Mucosa of descending colon (tissue), 3 donors: ENCODE measurements at regions not wholly inside any gene's neighbourhood (a gene's known extent, or its start where the extent isn't known, plus 50 kb on each side); places are given as distances from the start of the nearest gene placed in this dataset.
"Not testable (repeated sequence)": the region's sequence is repeated elsewhere in the genome, so short reads cannot be mapped to it uniquely, and the experiment has no call there.

Experiments
- ATAC-seq: fragments of 200-7000 bp; cut with Tn5 transposase; one replicate; pipeline ENCODE4 v1.9.1; 2020; ENCODE audit warnings: mild to moderate bottlenecking, moderate library complexity
- DNase-seq, 3 donors: peaks; one replicate each; pipeline ENCODE4 v3.0.0-alpha.2; 2020
- H3K36me3 ChIP-seq: fragments of 200-600 bp; one replicate; pipeline ENCODE4 v1.8.0; 2021; ENCODE audit warnings: low read depth, mild to moderate bottlenecking
- H3K4me1 ChIP-seq: fragments of 200-600 bp; one replicate; pipeline ENCODE4 v1.8.0; 2021; ENCODE audit warnings: low read depth, mild to moderate bottlenecking
- H3K4me3 ChIP-seq: fragments of 200-600 bp; one replicate; pipeline ENCODE4 v1.8.0; 2021; ENCODE audit warnings: mild to moderate bottlenecking
- H3K9me3 ChIP-seq: fragments of 200-600 bp; one replicate; pipeline ENCODE4 v1.8.0; 2021; ENCODE audit warnings: mild to moderate bottlenecking
- CTCF ChIP-seq: fragments of 200-600 bp; IDR thresholded peaks from one replicate; pipeline ENCODE4 v1.8.0; 2022; ENCODE audit warnings: antibody characterized with exemption, mild to moderate bottlenecking
- intact Hi-C, 2 donors: fragments of 100-400 bp; cut with DNase I in 1 of 2; cut with micrococcal nuclease in 1 of 2; formaldehyde crosslinking; loops; one replicate each; pipeline versions ENCODE4 v1.11.0 to v1.11.1; 2022; cut with DNase I, micrococcal nuclease
- donor health status: DM: no; HTN: no; CAD: no; lungs with moderate emphysema.
- donor health status: DM: no; HTN: no; CAD: no.
- donor health status: DM: no; HTN: yes; CAD: no.

GRCh38 chr1:219716611-219717114, 103.8 kb upstream of the ZC3H11B start:
- H3K4me1 ChIP-seq: no peaks in the 10 kb centered on the region
- no peak overlapping the region for H3K4me3 ChIP-seq
- intact Hi-C loops: no loop called here
- no peak for ATAC-seq
- TF ChIP-seq CTCF: no peak
- no peaks in the 10 kb centered on the region for H3K9me3 ChIP-seq
- no peaks in the 10 kb centered on the region for H3K36me3 ChIP-seq
- no peak for DNase-seq

- Histone ChIP-seq H3K4me3 (no peak overlapping the region), H3K9me3 (no peaks in the 10 kb centered on the region), H3K4me1 (no peaks in the 10 kb centered on the region), H3K36me3 (no peaks in the 10 kb centered on the region)
- DNase-seq: no peak
- intact Hi-C loops: no loop called here
- no peak for TF ChIP-seq CTCF
- no peak for ATAC-seq
Observed at GRCh38 chr1:219713981-219714381, 101.1 kb upstream of the ZC3H11B start.

- Histone ChIP-seq H3K9me3 (no peaks in the 10 kb centered on the region), H3K4me3 (no peak overlapping the region), H3K4me1 (no peaks in the 10 kb centered on the region), H3K36me3 (no peaks in the 10 kb centered on the region)
- TF ChIP-seq CTCF: no peak
- intact Hi-C loops: no loop called here
- no peak for DNase-seq
- no peak for ATAC-seq
Observed at GRCh38 chr1:219712506-219712905, 99.6 kb upstream of the ZC3H11B start.

- DNase-seq (no peak), ATAC-seq (no peak)
- H3K9me3 ChIP-seq: no peaks in the 10 kb centered on the region
- no peaks in the 10 kb centered on the region for H3K36me3 ChIP-seq
- no peak overlapping the region for H3K4me3 ChIP-seq
- H3K4me1 ChIP-seq: no peaks in the 10 kb centered on the region
- intact Hi-C loops: no loop called here
- no peak for TF ChIP-seq CTCF
Observed at GRCh38 chr1:219710529-219711194, 97.8 kb upstream of the ZC3H11B start.

- Histone ChIP-seq H3K4me3 (no peak overlapping the region), H3K9me3 (no peaks in the 10 kb centered on the region), H3K36me3 (no peaks in the 10 kb centered on the region), H3K4me1 (no peaks in the 10 kb centered on the region)
- DNase-seq (no peak), ATAC-seq (no peak)
- no peak for TF ChIP-seq CTCF
- intact Hi-C loops: no loop called here
Observed at GRCh38 chr1:219708919-219709543, 96.1 kb upstream of the ZC3H11B start.

- DNase-seq, H3K36me3 ChIP-seq, ATAC-seq, H3K9me3 ChIP-seq, intact Hi-C loops, H3K4me1 ChIP-seq, H3K4me3 ChIP-seq: not testable (repeated sequence)
Observed at GRCh38 chr1:219707885-219708284, 95.0 kb upstream of the ZC3H11B start.

GRCh38 chr1:219704331-219704730, 91.4 kb upstream of the ZC3H11B start:
- H3K9me3 ChIP-seq, H3K4me3 ChIP-seq, H3K4me1 ChIP-seq, ATAC-seq, H3K36me3 ChIP-seq, intact Hi-C loops, DNase-seq: not testable (repeated sequence)
